MM.1S (cell line): ENCODE measurements at regions not wholly inside any gene's neighbourhood (a gene's known extent, or its start where the extent isn't known, plus 50 kb on each side); places are given as distances from the start of the nearest gene placed in this dataset.

Source experiments
- CTCF ChIP-seq: fragments of 300-600 bp; sonication (generic); IDR thresholded peaks from 2 replicates; pipeline ENCODE4 v1.5.1; 2016; ENCODE audit warnings: antibody characterized with exemption, low read length, mixed read lengths
- EZH2 ChIP-seq: fragments of 300-600 bp; sonication (generic); optimal IDR thresholded peaks from 2 replicates; pipeline ENCODE3; 2017; ENCODE audit warnings: low read depth, mild to moderate bottlenecking, antibody characterized with exemption, low read length, mixed read lengths

DNA sequence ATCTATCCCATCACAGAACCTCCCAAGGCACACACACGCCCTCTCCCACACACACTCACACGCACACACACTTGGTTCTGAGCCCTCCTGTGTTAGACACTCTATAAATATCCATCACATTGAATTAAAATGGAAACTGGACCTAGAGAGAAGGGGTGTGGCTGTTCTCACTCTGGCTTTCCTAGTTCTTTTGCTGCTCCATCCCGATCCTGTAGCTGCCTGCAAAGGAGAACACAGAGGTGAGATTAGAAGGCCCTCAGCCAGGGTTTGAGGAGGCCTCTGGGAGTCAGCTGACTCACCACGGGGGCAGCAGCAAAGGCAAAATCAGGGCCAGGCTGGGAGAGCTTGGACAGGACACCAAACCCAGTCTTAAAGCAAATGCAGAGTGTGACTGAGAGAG is 192.3 kb upstream of the CADM1 start:
- TF ChIP-seq CTCF: no peak
- no peak for TF ChIP-seq EZH2
